Spinal cord (tissue), 9 donors: ENCODE measurements at regions not wholly inside any gene's neighbourhood (a gene's known extent, or its start where the extent isn't known, plus 50 kb on each side); places are given as distances from the start of the nearest gene placed in this dataset.

ENCODE experiments used
- DNase-seq, 6 donors: peaks; one replicate each; pipeline versions ENCODE4 v3.0.0 to v3.0.0-alpha.2; 2013 to 2015; ENCODE audit warnings: low spot score in 6 of 6, low read depth in 4 of 6
- H3K27ac ChIP-seq: one replicate; pipeline ENCODE4 v1.5.1; 2013; ENCODE audit warnings: low read depth, low read length, control low read depth
- H3K27me3 ChIP-seq: one replicate; pipeline ENCODE4 v1.6.1; 2013; ENCODE audit warnings: low read length; ENCODE audit not compliant: control insufficient read depth, insufficient read depth
- H3K36me3 ChIP-seq: one replicate; pipeline ENCODE4 v1.6.1; 2013; ENCODE audit warnings: low read length; ENCODE audit not compliant: control insufficient read depth, insufficient read depth
- H3K4me1 ChIP-seq: one replicate; pipeline ENCODE4 v1.6.1; 2013; ENCODE audit warnings: low read length; ENCODE audit not compliant: control insufficient read depth, insufficient read depth
- H3K4me3 ChIP-seq: one replicate; pipeline ENCODE4 v1.5.1; 2013; ENCODE audit warnings: low read depth, low read length, control low read depth
- H3K9me3 ChIP-seq: one replicate; pipeline ENCODE4 v1.6.1; 2013; ENCODE audit warnings: low read length; ENCODE audit not compliant: control insufficient read depth, insufficient read depth
- WGBS: methylation state at CpG from one replicate; pipeline ENCODE4 v1.1.5; 2013; ENCODE audit warnings: missing lambda C conversion rate; ENCODE audit not compliant: insufficient coverage; 5-methylcytosine and 5-hydroxymethylcytosine counted together
- donor health status: healthy.

DNA sequence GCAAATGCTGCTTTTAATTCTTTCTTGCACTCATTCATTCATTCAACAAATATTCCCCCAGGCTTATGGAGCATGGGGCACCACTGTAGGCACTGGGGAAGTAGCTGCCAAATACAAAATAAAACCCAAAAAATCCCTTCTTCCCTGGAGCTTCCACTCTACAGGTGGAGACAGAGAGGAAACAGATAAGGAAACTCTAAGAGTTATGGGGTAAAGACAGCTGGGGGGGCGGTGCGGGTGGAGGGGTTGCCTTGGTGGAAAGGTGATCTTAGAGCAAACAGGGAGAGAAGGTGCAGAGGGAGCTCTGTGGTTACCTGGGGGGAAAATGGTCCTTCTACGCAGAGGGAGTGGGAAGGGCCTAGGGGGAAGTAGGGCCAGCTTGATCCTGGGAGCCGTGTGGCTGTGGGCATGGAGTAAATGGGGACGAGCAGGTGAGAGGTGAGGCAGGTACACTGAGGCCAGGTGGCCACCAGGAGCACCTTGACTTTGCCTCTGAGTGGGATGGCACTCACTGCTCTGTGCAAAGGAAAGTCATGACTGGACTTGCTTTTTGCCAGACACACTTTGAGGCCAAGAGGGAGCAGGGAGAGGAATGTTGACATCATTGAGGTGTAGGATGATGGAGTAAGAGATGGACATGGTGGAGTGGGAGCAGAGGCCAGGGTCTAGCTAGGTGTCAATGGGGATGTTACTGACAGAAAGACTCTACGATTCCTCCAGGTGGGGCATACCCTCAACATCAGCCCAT is 152.0 kb downstream of the ETS2 start:
- Histone ChIP-seq H3K27me3 (no peaks in the 10 kb centered on the region), H3K4me1 (no peaks in the 10 kb centered on the region), H3K4me3 (no peak overlapping the region), H3K36me3 (no peaks in the 10 kb centered on the region), H3K9me3 (no peaks in the 10 kb centered on the region), H3K27ac (no peak overlapping the region)
- 89% methylated on average over 6 of the region's 6 CpGs for WGBS
- DNase-seq, result no peak

DNA sequence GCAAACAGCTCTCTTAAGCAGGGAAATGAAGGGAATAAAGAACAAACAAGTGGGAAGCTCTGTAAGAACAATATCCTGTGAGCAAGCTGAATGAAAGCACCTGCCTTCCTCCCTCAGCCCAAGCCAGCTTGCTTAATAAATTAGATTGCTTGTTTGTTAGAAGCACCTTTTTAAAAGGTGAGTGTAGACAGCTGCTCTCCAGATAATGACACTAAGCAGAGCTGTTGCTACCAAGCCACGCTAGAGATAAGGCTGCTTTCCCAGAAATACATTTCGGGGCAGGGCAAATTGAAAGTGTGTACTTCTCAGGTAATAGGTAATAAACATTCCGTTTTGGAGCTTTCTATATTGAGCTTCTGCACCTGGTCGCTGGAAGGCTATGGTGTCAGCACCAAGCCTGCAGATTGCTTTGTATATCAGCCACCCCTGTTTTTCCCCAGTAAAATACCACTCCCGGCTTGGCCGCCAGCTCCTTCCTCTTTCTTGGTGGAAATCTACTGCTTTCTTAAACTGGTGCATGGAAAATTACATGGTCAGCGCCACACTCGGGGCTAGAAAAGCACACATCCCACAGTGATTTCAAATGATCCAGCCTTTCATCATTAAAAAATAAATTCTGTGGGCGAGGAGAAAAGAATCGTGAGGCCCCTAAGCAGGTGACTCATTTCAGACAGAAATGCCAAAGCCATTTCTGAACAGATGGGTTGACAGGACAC is 151.3 kb downstream of the ETS2 start:
- Histone ChIP-seq H3K4me1 (no peaks in the 10 kb centered on the region), H3K4me3 (no peak overlapping the region), H3K27me3 (no peaks in the 10 kb centered on the region), H3K27ac (no peak overlapping the region), H3K36me3 (no peaks in the 10 kb centered on the region), H3K9me3 (no peaks in the 10 kb centered on the region)
- 71% methylated on average over 4 of the region's 10 CpGs for WGBS
- peak in 1 of 6 donors; percentile 70 for DNase-seq

DNA sequence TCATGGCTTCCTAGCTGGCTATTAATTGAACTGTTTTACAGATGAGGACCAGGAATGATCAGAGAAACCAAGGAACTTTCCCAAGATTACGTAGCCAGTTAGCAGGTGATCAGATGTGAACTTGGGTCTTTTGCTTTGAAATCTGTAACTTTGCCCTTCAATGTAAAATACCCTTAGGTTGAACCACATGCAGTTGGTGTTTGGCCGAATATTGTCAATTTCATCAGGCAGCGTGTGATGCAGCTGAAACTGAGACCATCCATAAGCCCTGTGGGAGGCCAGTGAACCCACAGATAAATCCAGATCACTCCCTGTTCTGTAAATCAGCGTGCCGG is 150.8 kb downstream of the ETS2 start:
- no peak overlapping the region for H3K4me3 ChIP-seq
- H3K27me3 ChIP-seq, result no peaks in the 10 kb centered on the region
- no peaks in the 10 kb centered on the region for H3K9me3 ChIP-seq
- no peak for DNase-seq
- no peak overlapping the region for H3K27ac ChIP-seq
- H3K36me3 ChIP-seq, result no peaks in the 10 kb centered on the region
- H3K4me1 ChIP-seq, result no peaks in the 10 kb centered on the region
- 50% methylated on average over 4 of the region's 5 CpGs for WGBS

GRCh38 chr21:38956007-38956406 is 150.3 kb downstream of the ETS2 start:
- Histone ChIP-seq H3K4me3 (no peak overlapping the region), H3K9me3 (no peaks in the 10 kb centered on the region), H3K27ac (no peak overlapping the region), H3K27me3 (no peaks in the 10 kb centered on the region), H3K4me1 (no peaks in the 10 kb centered on the region), H3K36me3 (no peaks in the 10 kb centered on the region)
- WGBS, result 86% methylated on average over 5 of the region's 6 CpGs
- no peak for DNase-seq

DNA sequence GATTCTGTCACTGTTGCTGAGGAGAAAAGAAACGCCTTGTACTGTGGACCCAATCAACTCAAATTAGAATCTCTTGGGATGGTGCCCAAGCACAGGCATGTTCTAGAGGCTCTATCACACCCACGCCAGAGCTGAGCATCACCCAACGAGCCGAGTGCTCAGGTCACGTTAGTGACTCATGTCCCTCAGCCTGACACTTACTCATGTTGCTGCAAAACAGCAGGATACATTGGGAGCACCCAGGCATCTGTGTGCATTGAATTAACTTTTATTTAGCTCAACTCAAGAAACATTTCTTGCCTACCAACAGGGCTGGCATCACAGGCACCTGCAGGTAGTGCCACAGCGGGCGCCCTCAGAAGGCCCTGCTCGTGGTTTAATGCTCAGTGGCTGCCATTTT is 149.8 kb downstream of the ETS2 start:
- no peak overlapping the region for H3K27ac ChIP-seq
- 93% methylated on average over 8 of the region's 8 CpGs for WGBS
- no peak for DNase-seq

DNA sequence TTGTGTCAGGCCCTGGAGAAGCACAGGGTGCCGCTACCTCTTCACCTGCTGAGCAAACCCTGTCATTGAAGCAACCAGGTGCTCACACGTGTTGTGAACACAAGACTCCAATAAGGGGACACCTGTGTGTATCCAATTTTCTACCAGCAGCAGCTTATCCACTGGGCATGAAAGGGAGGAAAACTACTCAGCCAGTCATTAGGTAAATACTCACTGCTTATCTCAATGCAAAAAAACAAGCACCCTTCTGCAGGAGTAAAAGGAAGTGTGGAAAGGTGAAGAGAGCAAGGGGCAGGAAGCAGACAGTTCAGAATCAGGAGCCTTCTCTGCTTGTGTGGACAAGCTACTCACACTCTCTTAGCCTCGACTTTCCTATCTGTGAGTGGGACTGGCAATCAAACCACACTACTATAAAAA is 148.9 kb downstream of the ETS2 start:
- H3K27me3 ChIP-seq, result no peaks in the 10 kb centered on the region
- H3K9me3 ChIP-seq, result no peaks in the 10 kb centered on the region
- no peaks in the 10 kb centered on the region for H3K4me1 ChIP-seq
- H3K27ac ChIP-seq, result no peak overlapping the region
- 89% methylated on average over 3 of the region's 3 CpGs for WGBS
- no peak for DNase-seq
- no peaks in the 10 kb centered on the region for H3K36me3 ChIP-seq
- H3K4me3 ChIP-seq, result no peak overlapping the region

More for the DNA sequence above, 149.8 kb downstream of the ETS2 start:
- no peaks in the 10 kb centered on the region for H3K36me3 ChIP-seq
- H3K4me3 ChIP-seq, result no peak overlapping the region
- no peaks in the 10 kb centered on the region for H3K27me3 ChIP-seq
- no peaks in the 10 kb centered on the region for H3K4me1 ChIP-seq
- no peaks in the 10 kb centered on the region for H3K9me3 ChIP-seq

DNA sequence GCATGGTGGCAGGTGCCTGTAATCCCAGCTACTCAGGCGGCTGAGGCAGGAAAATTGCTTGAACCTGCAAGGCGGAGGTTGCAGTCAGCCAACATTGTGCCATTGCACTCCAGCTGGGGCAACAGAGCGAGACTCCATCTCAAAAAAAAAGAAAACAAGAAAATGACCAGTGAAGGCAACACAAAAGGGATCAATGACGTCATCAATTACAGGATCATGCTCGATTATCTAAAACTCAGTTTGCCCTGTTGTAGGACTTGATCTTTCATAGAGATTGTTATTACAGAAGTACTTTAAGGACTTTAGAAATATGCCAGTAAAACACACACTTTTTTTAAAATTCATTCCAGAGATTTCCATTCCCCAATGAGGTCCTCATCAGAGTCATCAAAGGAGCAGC is 147.8 kb downstream of the ETS2 start:
- Histone ChIP-seq H3K27me3 (no peaks in the 10 kb centered on the region), H3K4me1 (no peaks in the 10 kb centered on the region), H3K36me3 (no peaks in the 10 kb centered on the region), H3K27ac (no peak overlapping the region), H3K4me3 (no peak overlapping the region), H3K9me3 (no peaks in the 10 kb centered on the region)
- 100% methylated on average over 3 of the region's 5 CpGs for WGBS
- DNase-seq, result no peak

- H3K27ac ChIP-seq, result no peak overlapping the region
- H3K4me1 ChIP-seq, result no peaks in the 10 kb centered on the region
- H3K36me3 ChIP-seq, result no peaks in the 10 kb centered on the region
- DNase-seq, result no peak
- H3K9me3 ChIP-seq, result no peaks in the 10 kb centered on the region
- WGBS, result 100% methylated on average over 1 of the region's 3 CpGs
- no peak overlapping the region for H3K4me3 ChIP-seq
- no peaks in the 10 kb centered on the region for H3K27me3 ChIP-seq
Observed at GRCh38 chr21:38952890-38953289, 147.2 kb downstream of the ETS2 start.

DNA sequence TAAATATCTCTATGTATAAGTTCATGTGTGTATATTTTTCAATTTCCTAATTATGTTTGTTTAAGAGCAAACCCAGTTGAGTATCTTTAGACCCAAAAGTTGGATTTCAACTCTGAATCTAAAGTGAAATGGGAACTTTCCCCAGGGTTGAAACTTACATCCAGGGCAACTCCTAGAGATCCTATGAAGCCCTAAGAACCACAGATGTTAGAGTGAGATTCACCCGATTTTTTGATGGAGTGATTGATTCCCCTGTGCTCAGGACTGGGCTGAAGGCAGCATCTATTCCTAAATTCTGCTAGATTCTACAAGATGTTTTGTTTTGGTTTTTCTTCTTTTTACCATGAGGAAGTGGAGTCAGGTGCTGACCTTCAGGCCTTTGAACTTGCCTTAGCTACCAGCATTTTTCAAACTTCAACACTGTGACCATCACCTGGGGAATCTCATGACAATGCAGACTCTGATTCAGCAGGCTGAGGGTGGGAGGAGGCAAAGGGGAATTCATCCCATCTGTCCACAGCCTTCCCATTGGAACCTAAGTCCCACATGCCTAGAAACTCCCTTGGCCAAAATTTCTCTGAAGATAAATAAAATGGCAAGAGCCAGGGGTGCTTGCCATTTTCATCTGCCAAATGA is 145.5 kb downstream of the ETS2 start:
- no peaks in the 10 kb centered on the region for H3K4me1 ChIP-seq
- H3K36me3 ChIP-seq, result no peaks in the 10 kb centered on the region
- H3K27me3 ChIP-seq, result no peaks in the 10 kb centered on the region
- H3K4me3 ChIP-seq, result no peak overlapping the region
- whole genome bisulfite sequencing, result no CpG with 5 or more reads among the region's 1 CpG
- no peak overlapping the region for H3K27ac ChIP-seq
- no peaks in the 10 kb centered on the region for H3K9me3 ChIP-seq
- no peak for DNase-seq
